H7 (cell line): ENCODE measurements at regions not wholly inside any gene's neighbourhood (a gene's known extent, or its start where the extent isn't known, plus 50 kb on each side); places are given as distances from the start of the nearest gene placed in this dataset.

Experiments used
- DNase-seq: peaks from one replicate; pipeline ENCODE4 v3.0.0; 2012
- H3K27me3 ChIP-seq: 2 replicates; pipeline ENCODE4 v1.6.0; 2011; ENCODE audit warnings: mild to moderate bottlenecking, low read length; ENCODE audit not compliant: control insufficient read depth, insufficient read depth
- H3K36me3 ChIP-seq: replicated peaks from 2 replicates; pipeline ENCODE4 v1.5.1; 2011; ENCODE audit warnings: low read length; ENCODE audit not compliant: control insufficient read depth, insufficient read depth
- H3K4me3 ChIP-seq: 2 replicates; pipeline ENCODE4 v1.5.1; 2011; ENCODE audit warnings: low read depth, mild to moderate bottlenecking, control low read depth, low read length, moderate library complexity; ENCODE audit not compliant: insufficient read depth

GRCh38 chr9:16950051-16950450 is 79.6 kb upstream of the BNC2 start:
- H3K4me3 ChIP-seq: no peak overlapping the region
- no peaks in the 10 kb centered on the region for H3K27me3 ChIP-seq
- no peaks in the 10 kb centered on the region for H3K36me3 ChIP-seq
- peak; percentile 45 for DNase-seq

- H3K4me3 ChIP-seq: no peak overlapping the region
- DNase-seq: no peak
- H3K27me3 ChIP-seq: no peaks in the 10 kb centered on the region
- H3K36me3 ChIP-seq: no peaks in the 10 kb centered on the region
Measured at GRCh38 chr9:16930578-16930977, 60.1 kb upstream of the BNC2 start.

GRCh38 chr9:16928179-16928945 is 57.9 kb upstream of the BNC2 start:
- Histone ChIP-seq H3K4me3 (no peak overlapping the region), H3K36me3 (no peaks in the 10 kb centered on the region), H3K27me3 (no peaks in the 10 kb centered on the region; the same call in 1 of the 2 replicates)
- DNase-seq: peak; percentile 34

GRCh38 chr9:16925426-16925825 is 55.0 kb upstream of the BNC2 start:
- no peak for DNase-seq

GRCh38 chr9:16924311-16924915 is 53.9 kb upstream of the BNC2 start:
- H3K4me3 ChIP-seq: no peak overlapping the region
- DNase-seq: no peak
- peaks cover 8% of the 10 kb centered on the region for H3K27me3 ChIP-seq
- H3K36me3 ChIP-seq: no peaks in the 10 kb centered on the region

More at GRCh38 chr9:16925426-16925825, 55.0 kb upstream of the BNC2 start:
- H3K4me3 ChIP-seq: no peak overlapping the region
- peaks cover 6% of the 10 kb centered on the region for H3K27me3 ChIP-seq
- no peaks in the 10 kb centered on the region for H3K36me3 ChIP-seq

GRCh38 chr9:16921855-16922254 is 51.4 kb upstream of the BNC2 start:
- no peak overlapping the region for H3K4me3 ChIP-seq
- DNase-seq: no peak
- no peaks in the 10 kb centered on the region for H3K36me3 ChIP-seq
- peaks cover 8% of the 10 kb centered on the region for H3K27me3 ChIP-seq
